ENCODE measurements at regions not wholly inside any gene's neighbourhood (a gene's known extent, or its start where the extent isn't known, plus 50 kb on each side); places are given as distances from the start of the nearest gene placed in this dataset.

GRCh38 chr15:79204886-79205675 lies 77.4 kb upstream of the ANKRD34C start:
- no peak overlapping the region for H3K14ac ChIP-seq (ENCODE audit: insufficient read depth, low read length)
- H3K4me3 Mint-ChIP-seq = no peak overlapping the region
- no peak overlapping the region for H2AK5ac ChIP-seq (ENCODE audit: insufficient read length, low read length)
- no peak overlapping the region for H2BK20ac ChIP-seq (ENCODE audit: low read depth, low read length, poor library complexity, severe bottlenecking)
- no peak overlapping the region for H3K4ac ChIP-seq (ENCODE audit: low read depth, low read length)
- no peak overlapping the region for H4K5ac ChIP-seq (ENCODE audit: insufficient read length, low read depth, low read length)
- H3K4me1 Mint-ChIP-seq = peaks cover 17 to 19% of the 10 kb centered on the region in 2 experiments
- no peaks in the 10 kb centered on the region for H3K79me1 ChIP-seq (ENCODE audit: insufficient read depth, low read depth, low read length, poor library complexity, severe bottlenecking)
- H3K27me3 Mint-ChIP-seq (ENCODE audit: low read depth) = peaks cover 26% of the 10 kb centered on the region
- no peak overlapping the region for H2AFZ ChIP-seq (ENCODE audit: low read length)
- no peaks in the 10 kb centered on the region for H3K79me2 ChIP-seq (ENCODE audit: insufficient read depth, low read length)
- H3K9me3 ChIP-seq (ENCODE audit: control insufficient read depth, low read depth, low read length) = no peaks in the 10 kb centered on the region
- H4K8ac ChIP-seq (replicated peaks; ENCODE audit: insufficient read length, low read depth, low read length) = no peak overlapping the region
- no peak for TF ChIP-seq CTCF (conservative IDR thresholded peaks at IDR 0.05)
- no peak overlapping the region for H2BK15ac ChIP-seq (ENCODE audit: low read depth, low read length)
- H3K27ac Mint-ChIP-seq = no peak overlapping the region
- no peaks in the 10 kb centered on the region for H4K20me1 ChIP-seq (ENCODE audit: control insufficient read depth, insufficient read depth, insufficient read length)
- H3K56ac ChIP-seq (ENCODE audit: insufficient read length, low read depth, low read length) = no peak overlapping the region
- no peaks in the 10 kb centered on the region for H3K27me3 ChIP-seq (ENCODE audit: insufficient read depth, low read length)
- H3K9ac ChIP-seq (ENCODE audit: extremely low read depth, insufficient read length, low read length) = no peak overlapping the region
- no peaks in the 10 kb centered on the region for H3K23me2 ChIP-seq (ENCODE audit: insufficient read length, low read depth, low read length, poor library complexity, severe bottlenecking)
- no peak overlapping the region for H3K4me2 ChIP-seq (ENCODE audit: insufficient read depth, insufficient read length, low read length)
- no peak overlapping the region for H4K91ac ChIP-seq (ENCODE audit: insufficient read length, low read depth, low read length)
- H3K4me1 ChIP-seq (ENCODE audit: insufficient read depth, low read length) = no peaks in the 10 kb centered on the region
- H3K36me3 Mint-ChIP-seq (ENCODE audit: insufficient read depth in 1 of 3, low read depth in 3 of 3) = no peaks in the 10 kb centered on the region; a peak in 1 of 7 replicates
- H2BK12ac ChIP-seq (ENCODE audit: insufficient read length, low read depth, low read length) = no peak overlapping the region
- WGBS (ENCODE audit: extremely low coverage, insufficient read length, low lambda C conversion rate) = no CpG with 5 or more reads among the region's 16 CpGs
- H3K18ac ChIP-seq (ENCODE audit: insufficient read length, low read depth, low read length) = no peak overlapping the region
- H2BK120ac ChIP-seq (ENCODE audit: low read depth, low read length, poor library complexity, severe bottlenecking) = no peak overlapping the region
- no peak for DNase-seq
- no peaks in the 10 kb centered on the region; a peak in 1 of 5 replicates for H3K9me3 Mint-ChIP-seq
- H3K23ac ChIP-seq (ENCODE audit: insufficient read length, low read depth, low read length) = no peak overlapping the region
- H3K27ac ChIP-seq (ENCODE audit: insufficient read length, low read depth, low read length) = no peak overlapping the region
- H3T11ph ChIP-seq (ENCODE audit: low read length) = no peak overlapping the region
- no peak overlapping the region for H2BK5ac ChIP-seq (ENCODE audit: insufficient read length, low read length)
